ENCODE measurements at regions not wholly inside any gene's neighbourhood (a gene's known extent, or its start where the extent isn't known, plus 50 kb on each side); places are given as distances from the start of the nearest gene placed in this dataset.
A peak's percentile ranks its signal among the peaks of the same experiment; 100 is the strongest.
"Not testable (repeated sequence)": the region's sequence is repeated elsewhere in the genome, so short reads cannot be mapped to it uniquely, and the experiment has no call there.

DNA sequence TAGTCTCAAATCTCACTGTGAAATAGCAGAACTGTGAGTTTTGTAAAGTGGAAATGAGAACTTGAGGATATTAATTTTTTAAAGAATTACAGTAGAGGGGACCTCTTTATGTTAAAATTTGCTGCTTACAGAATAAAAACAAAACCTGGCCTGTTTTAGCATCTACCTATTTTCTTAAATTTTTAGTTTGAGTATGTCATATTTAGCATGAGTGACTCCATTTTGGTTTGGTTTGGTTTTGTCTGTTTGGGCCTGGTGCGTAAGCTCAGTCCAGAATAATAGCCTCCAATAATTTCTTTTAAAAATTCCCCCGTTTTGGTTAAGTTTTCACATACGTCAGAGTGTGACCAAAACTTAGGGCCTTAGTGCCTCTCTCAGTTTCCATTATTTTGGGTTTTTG, 152.0 kb upstream of the ZNF92 start:
- H3K9me3 ChIP-seq: no peaks in the 10 kb centered on the region
- no peaks in the 10 kb centered on the region for H3K27me3 ChIP-seq
- H3K4me1 ChIP-seq: no peaks in the 10 kb centered on the region
- in situ Hi-C loops (cut with MboI; ENCODE audit: low sequenced_read_pairs in 4 of 4): no loop called here
- no peak overlapping the region for H3K4me3 ChIP-seq
- no peak overlapping the region for H3K27ac ChIP-seq
- no peaks in the 10 kb centered on the region for H3K36me3 ChIP-seq
- intact Hi-C loops (cut with DNase I; ENCODE audit: low total_unique reads): no loop called here
- ATAC-seq (no peak), DNase-seq (no peak)
- no peak for TF ChIP-seq POLR2A (IDR thresholded peaks at IDR 0.05)
- TF ChIP-seq, protein P1, sequence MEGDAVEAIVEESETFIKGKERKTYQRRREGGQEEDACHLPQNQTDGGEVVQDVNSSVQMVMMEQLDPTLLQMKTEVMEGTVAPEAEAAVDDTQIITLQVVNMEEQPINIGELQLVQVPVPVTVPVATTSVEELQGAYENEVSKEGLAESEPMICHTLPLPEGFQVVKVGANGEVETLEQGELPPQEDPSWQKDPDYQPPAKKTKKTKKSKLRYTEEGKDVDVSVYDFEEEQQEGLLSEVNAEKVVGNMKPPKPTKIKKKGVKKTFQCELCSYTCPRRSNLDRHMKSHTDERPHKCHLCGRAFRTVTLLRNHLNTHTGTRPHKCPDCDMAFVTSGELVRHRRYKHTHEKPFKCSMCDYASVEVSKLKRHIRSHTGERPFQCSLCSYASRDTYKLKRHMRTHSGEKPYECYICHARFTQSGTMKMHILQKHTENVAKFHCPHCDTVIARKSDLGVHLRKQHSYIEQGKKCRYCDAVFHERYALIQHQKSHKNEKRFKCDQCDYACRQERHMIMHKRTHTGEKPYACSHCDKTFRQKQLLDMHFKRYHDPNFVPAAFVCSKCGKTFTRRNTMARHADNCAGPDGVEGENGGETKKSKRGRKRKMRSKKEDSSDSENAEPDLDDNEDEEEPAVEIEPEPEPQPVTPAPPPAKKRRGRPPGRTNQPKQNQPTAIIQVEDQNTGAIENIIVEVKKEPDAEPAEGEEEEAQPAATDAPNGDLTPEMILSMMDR (IDR thresholded peaks at IDR 0.05 in 4 of 5, conservative IDR thresholded peaks at IDR 0.05 in 1 of 5): no peak

DNA sequence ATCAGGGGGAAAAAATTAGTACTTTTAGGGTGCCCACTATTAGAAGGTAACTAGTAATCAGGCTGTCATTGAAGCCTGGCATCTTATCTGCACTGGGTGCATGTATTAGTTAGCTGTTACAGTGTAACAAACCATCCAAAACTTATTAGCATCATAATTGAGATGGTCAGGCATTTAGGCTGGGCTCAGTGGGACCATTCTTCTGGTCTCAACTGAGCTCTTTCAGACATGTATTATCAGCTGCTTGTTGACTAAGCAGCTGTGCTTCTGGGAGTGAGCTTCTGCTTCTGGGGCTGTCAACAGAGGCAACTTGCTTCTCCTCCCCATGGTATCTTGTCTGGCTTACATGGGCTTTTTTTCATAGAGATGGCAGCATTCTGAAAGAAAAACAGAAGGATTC, 154.0 kb upstream of the ZNF92 start:
- intact Hi-C loops (cut with DNase I; ENCODE audit: low total_unique reads) (loop anchor here (5.0 to 10.0 kb wide), 2 partner anchors 88 to 265 kb away; no protein-coding TSS in a partner anchor), in situ Hi-C loops (cut with MboI; ENCODE audit: low sequenced_read_pairs in 4 of 4) (no loop called here)
- H3K4me3 ChIP-seq: no peak overlapping the region
- no peaks in the 10 kb centered on the region for H3K36me3 ChIP-seq
- DNase-seq (no peak), ATAC-seq (no peak)
- no peak overlapping the region for H3K27ac ChIP-seq
- no peaks in the 10 kb centered on the region for H3K9me3 ChIP-seq
- no peak for TF ChIP-seq POLR2A (IDR thresholded peaks at IDR 0.05)
- TF ChIP-seq, protein P1 (IDR thresholded peaks at IDR 0.05 in 4 of 5, conservative IDR thresholded peaks at IDR 0.05 in 1 of 5): no peak
- no peaks in the 10 kb centered on the region for H3K27me3 ChIP-seq
- H3K4me1 ChIP-seq: no peaks in the 10 kb centered on the region

DNA sequence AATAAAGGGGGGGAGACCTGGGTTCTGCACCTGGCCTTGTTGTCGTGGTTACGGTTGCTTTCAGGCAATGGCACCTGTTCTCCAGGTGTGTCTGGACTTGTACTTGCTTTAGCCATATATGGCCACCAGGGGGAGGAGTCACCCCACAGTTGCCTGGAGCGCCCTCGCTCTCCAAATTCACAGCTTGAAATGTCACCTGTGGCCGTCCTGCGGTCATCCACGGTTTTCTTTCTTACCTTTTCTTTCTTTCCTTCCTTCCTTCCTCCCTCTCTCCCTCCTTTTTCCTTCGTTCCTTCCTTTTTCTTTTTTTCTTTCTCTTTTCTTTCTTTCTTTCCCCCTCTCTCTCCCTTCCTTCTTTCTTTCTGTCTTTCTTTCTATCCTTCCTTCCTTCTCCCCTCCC, 157.2 kb upstream of the ZNF92 start:
- in situ Hi-C loops (cut with MboI; ENCODE audit: low sequenced_read_pairs in 4 of 4): no loop called here
- Histone ChIP-seq H3K9me3 (no peaks in the 10 kb centered on the region), H3K4me1 (no peaks in the 10 kb centered on the region), H3K27ac (no peak overlapping the region), H3K27me3 (no peaks in the 10 kb centered on the region), H3K36me3 (no peaks in the 10 kb centered on the region), H3K4me3 (no peak overlapping the region)
- intact Hi-C loops (cut with DNase I; ENCODE audit: low total_unique reads): loop anchor here (5.0 to 10.0 kb wide), 2 partner anchors 91 to 262 kb away; no protein-coding TSS in a partner anchor
- ATAC-seq: no peak
- TF ChIP-seq, protein P1 (IDR thresholded peaks at IDR 0.05 in 4 of 5, conservative IDR thresholded peaks at IDR 0.05 in 1 of 5): peak in 3 of 5 experiments; percentile 34 to 43 (median 35)
- no peak for TF ChIP-seq POLR2A (IDR thresholded peaks at IDR 0.05)
- no peak for DNase-seq

DNA sequence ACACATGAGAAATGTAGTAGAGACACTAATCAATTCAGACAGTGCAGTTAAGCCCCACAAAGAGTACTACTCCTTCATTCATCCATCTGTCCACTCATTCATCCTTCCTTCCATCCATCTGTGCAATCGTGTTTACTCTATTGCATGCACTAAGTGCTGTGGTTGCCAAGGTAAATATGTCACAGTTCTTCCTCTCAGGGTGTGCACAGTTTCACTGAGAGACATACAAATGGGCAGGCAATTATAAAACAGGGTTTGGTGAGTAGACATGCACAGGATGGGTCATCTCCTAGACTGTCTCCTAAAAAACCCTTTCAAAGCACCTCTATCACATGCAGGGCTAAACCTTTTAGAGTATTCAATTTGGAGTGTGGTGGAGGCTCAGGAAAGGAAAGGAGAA, 160.4 kb upstream of the ZNF92 start:
- ATAC-seq; in situ Hi-C loops (cut with MboI; ENCODE audit: low sequenced_read_pairs in 4 of 4); H3K4me3 ChIP-seq; H3K4me1 ChIP-seq; H3K27me3 ChIP-seq; H3K36me3 ChIP-seq; DNase-seq; H3K27ac ChIP-seq; H3K9me3 ChIP-seq: not testable (repeated sequence)
- intact Hi-C loops (cut with DNase I; ENCODE audit: low total_unique reads): loop anchor here (10.0 kb wide), 1 partner anchor 258 kb away; no protein-coding TSS in a partner anchor

DNA sequence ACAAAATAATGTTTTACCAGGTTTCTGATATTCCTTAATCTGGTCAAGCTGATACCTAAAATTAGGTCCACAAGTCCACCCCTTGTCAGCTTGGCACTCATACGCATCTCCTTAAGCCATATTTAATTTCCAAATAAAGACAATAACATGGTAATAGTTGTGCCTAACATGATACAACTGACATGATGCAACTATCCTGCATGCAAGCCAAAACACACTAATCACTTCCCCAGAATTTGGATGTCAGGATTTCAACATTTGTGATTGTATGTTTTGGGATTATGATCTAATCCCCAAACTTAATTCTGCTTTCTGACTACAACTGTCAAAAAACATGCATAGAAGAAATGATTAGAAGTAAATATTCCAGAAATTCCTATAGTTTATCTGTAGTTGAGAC, 174.4 kb upstream of the ZNF92 start:
- H3K27me3 ChIP-seq; DNase-seq; H3K27ac ChIP-seq; H3K4me1 ChIP-seq; in situ Hi-C loops (cut with MboI; ENCODE audit: low sequenced_read_pairs in 4 of 4); ATAC-seq; H3K9me3 ChIP-seq; intact Hi-C loops (cut with DNase I; ENCODE audit: low total_unique reads); H3K4me3 ChIP-seq; H3K36me3 ChIP-seq: not testable (repeated sequence)

DNA sequence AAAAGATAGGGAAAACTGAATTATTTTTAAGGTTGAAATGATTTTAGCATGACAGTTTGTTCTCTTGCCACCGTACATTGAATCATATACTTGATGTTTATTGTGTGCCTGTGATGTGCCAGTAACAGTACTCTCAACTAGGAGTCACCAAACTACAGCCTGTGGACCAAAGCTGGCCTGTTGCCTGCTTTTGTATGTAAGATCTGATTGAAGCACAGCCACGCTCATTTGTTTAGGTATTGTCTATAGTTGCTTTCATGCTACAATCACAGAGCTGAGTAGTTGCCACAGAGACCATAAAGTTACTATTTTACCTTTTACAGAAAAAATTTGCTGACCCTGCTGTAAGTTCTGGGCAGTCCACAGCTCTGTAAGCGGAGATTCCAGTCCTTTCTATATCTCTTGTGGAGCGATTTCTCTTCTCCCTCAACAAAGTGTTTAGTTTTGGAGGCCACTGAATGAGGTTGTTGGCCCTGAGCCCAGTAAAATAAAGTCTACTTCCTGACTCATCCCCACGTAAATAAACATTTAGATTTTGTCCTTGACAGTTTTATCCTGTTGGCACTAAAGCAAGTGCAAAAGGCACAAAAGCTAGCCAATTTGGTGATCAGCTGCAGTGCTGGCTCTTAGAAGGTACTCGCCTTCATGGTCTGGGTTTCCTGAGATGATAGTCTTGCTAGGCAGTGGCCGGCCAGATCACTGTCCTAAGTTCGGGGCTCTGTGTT, 180.2 kb upstream of the ZNF92 start:
- H3K36me3 ChIP-seq; in situ Hi-C loops (cut with MboI; ENCODE audit: low sequenced_read_pairs in 4 of 4); H3K9me3 ChIP-seq; H3K27ac ChIP-seq; DNase-seq; ATAC-seq; H3K4me3 ChIP-seq; H3K27me3 ChIP-seq; H3K4me1 ChIP-seq; intact Hi-C loops (cut with DNase I; ENCODE audit: low total_unique reads): not testable (repeated sequence)

DNA sequence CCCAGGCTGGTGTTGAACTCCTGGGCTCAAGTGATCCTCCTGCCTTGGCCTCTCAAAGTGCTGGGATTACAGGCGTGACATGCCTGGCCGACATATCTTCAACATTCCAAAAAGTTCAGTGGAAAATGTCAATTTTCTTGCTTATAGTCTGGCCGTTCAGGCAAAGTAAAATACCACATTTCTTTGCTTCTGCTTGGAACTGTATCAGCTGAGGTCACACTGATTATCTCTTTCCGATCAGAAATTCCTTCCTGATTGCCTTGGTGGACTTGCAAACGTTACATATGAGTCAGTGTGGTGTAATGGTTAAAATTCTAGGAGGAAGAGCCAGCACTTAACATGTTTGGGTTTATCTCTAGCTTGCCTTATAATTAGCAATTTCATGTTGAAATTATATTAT, 170.6 kb upstream of the ERV3-1 start:
- intact Hi-C loops (cut with DNase I; ENCODE audit: low total_unique reads); DNase-seq; H3K4me3 ChIP-seq; H3K36me3 ChIP-seq; ATAC-seq; H3K27ac ChIP-seq; H3K4me1 ChIP-seq; H3K9me3 ChIP-seq; in situ Hi-C loops (cut with MboI; ENCODE audit: low sequenced_read_pairs in 4 of 4); H3K27me3 ChIP-seq: not testable (repeated sequence)

DNA sequence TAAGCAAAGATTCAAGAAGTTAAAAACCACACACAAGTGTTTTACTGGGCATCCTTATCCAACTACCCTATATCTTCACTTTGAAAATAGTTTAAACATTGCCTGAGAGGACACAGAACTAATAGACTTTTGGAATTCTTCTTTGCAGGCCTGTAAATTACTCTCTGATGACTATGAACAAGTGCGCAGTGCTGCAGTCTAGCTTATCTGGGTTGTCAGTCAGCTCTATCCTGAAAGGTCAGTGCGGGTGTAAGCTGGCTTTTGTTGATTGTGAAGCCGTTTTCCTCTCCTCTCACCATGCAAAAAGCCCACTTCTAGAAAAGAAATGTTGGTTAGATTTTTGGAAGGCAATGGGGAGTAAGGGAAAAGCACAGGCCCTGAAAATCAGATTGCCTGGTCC, 143.6 kb upstream of the ERV3-1 start:
- H3K4me1 ChIP-seq; ATAC-seq; intact Hi-C loops (cut with DNase I; ENCODE audit: low total_unique reads): not testable (repeated sequence)

More for the DNA sequence above, 143.6 kb upstream of the ERV3-1 start:
- H3K4me3 ChIP-seq; H3K9me3 ChIP-seq; H3K36me3 ChIP-seq; H3K27me3 ChIP-seq; H3K27ac ChIP-seq; DNase-seq; in situ Hi-C loops (cut with MboI; ENCODE audit: low sequenced_read_pairs in 4 of 4): not testable (repeated sequence)

All from gastrocnemius medialis (tissue), 4 donors.